Renal pelvis (tissue), 1 donor: ENCODE measurements at regions not wholly inside any gene's neighbourhood (a gene's known extent, or its start where the extent isn't known, plus 50 kb on each side); places are given as distances from the start of the nearest gene placed in this dataset.
"Not testable (repeated sequence)": the region's sequence is repeated elsewhere in the genome, so short reads cannot be mapped to it uniquely, and the experiment has no call there.

Source experiments
- DNase-seq: peaks from one replicate; pipeline ENCODE4 v3.0.0-alpha.2; 2013

- DNase-seq = no peak
These were observed 138.8 kb upstream of the ITGA6 start for GRCh38 chr2:172288603-172289002.

DNA sequence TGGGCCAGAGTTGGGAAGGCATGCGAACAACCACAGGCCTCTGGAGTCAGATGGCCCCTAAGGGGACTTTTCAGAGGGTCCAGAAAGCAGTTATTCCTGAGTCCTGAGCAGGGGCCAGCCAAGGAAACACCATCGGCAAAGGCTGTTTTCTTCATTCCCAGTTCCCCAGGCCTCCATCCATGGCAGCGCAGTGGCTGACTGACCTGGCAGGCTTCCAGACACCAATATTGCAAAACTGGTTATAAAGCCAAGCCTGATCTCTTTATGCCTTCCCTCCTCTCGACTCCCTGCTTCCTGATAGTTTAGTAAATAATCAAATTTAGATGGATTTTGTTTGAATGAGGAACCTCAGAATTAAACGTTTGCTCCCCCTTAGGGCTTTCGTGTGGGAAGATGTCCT is 133.4 kb upstream of the ITGA6 start:
- no peak for DNase-seq

DNA sequence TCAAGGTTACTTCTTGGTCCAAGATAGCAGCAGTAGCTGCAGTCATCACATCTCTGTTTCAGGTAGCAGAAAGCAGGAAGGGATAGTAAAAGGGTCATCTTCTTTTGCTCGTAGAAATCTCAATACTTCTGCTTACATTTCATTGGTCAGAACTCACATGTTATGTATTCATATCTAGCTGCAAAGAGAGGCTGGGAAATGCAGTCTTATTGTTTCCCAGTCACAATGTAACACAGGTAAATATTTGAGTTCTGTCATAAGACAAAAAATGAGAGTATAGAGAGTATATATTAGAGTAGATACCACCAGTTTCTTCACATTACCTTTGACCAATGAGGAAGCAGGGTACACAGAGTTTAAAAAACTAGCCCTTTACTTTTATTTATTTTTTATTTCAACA is 132.4 kb upstream of the ITGA6 start:
- no peak for DNase-seq

DNA sequence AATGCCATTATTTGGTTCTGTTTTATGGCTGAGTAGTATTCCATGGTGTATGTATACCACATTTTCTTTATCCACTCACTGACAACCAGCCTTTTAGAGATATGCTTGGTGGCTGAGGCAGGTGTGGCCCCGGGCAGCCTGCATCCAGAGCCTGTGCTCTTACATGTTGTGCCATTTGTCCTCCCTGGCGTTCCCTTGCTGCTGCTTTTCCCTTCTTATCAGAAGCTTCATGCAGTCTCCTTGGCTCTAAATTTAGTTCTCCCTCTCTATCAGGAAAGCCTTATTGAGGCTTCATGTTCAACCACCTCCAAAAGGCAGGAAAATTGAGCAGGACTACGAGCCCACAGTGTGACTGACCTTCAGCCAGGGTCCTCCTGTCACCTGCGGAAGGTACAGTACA is 131.7 kb upstream of the ITGA6 start:
- no peak for DNase-seq

DNA sequence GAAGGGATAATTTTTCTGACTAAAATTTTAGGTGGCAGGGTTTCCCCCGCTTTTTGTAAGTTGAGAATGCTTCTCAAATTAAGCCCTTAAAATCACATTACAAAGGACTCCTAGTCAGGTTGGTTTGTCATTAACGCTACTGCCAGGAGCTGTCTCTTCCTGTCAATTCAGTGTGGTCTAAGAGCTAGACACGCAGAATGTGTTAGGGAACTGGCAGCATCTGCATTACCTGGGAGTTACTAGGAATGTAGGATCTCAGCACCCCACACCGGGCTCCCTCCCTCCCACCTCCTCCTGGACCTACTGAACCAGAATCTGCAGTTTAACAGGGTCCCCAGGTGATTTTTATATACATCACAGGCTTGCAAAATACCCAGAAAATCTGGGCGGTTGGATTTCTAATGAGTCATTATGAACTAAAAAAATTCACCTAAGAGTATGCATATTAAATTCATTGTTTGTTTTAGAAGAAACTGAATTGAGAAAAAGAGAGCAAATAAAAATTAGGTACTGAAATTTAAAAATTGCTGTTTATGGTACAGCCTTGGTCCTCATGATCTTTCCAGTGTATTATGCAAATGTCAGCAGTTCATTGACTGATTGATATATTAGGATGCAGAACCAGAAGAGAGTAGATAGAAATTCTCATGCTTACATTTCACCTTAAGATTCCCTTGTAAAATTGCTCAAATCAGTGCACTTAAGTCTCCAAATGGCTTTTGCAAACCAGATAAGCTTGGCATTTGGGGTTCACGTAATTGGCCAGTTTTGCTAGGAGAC is 130.9 kb upstream of the ITGA6 start:
- no peak for DNase-seq

- no peak for DNase-seq
These were observed 129.9 kb upstream of the ITGA6 start for GRCh38 chr2:172297531-172297930.

DNA sequence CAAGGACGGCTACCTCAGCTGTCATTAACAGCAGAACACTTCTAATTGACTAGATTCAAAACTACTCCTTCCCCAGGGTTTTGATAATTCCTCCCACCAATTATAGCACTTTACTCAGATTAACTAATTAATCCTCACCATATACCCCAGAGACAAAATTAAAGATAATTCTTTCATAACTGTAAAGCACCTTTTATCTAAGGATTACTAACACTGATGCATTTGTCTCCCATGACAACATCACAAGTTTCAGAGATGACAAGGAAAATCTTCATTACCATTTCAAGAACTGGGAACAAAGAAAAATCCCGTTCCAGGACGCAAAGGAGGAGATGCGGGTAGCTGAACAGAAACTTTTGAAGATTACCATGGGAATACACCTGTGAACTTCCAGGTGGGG is 129.4 kb upstream of the ITGA6 start:
- DNase-seq = no peak

DNA sequence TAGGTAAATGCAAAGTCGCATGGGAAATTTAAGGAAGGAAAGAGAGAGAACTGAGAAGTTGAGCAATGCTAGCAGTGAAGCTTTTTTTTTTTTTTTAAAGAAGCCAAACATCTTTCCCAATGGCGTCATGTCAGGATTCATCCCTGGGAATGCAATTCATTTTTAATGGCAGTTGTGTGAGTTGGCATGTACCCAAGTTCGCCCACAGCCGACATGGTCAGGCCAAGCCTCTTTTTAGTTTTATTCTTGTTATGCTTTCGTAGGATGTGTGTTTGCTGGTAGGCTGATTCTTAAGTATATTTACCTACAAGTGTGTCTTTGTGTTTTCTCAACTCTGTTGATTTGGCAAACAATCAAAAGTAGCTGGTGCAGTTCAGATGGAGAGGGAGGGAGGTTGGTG is 127.6 kb upstream of the ITGA6 start:
- no peak for DNase-seq

GRCh38 chr2:172300851-172301250 is 126.5 kb upstream of the ITGA6 start:
- no peak for DNase-seq

DNA sequence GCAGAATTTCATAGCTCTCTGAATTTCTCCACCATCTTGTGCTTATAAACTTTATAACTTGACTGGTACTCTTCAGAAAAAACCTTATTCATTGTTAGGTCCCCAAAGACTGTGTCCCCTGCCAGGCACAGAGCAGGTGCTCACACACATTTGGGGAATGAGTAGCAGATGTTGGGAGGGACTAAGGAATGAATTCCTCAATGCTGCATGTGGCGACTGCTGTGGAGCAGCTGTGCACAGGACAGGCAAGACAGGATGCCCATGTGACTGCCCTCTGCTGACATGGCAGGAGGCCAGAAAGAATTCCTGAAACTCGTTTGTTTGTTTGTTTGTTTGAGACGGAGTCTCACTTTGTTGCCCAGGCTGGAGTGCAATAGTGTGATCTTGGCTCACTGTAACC is 122.3 kb upstream of the ITGA6 start:
- DNase-seq = no peak

GRCh38 chr2:172307800-172308199 is 119.6 kb upstream of the ITGA6 start:
- no peak for DNase-seq

DNA sequence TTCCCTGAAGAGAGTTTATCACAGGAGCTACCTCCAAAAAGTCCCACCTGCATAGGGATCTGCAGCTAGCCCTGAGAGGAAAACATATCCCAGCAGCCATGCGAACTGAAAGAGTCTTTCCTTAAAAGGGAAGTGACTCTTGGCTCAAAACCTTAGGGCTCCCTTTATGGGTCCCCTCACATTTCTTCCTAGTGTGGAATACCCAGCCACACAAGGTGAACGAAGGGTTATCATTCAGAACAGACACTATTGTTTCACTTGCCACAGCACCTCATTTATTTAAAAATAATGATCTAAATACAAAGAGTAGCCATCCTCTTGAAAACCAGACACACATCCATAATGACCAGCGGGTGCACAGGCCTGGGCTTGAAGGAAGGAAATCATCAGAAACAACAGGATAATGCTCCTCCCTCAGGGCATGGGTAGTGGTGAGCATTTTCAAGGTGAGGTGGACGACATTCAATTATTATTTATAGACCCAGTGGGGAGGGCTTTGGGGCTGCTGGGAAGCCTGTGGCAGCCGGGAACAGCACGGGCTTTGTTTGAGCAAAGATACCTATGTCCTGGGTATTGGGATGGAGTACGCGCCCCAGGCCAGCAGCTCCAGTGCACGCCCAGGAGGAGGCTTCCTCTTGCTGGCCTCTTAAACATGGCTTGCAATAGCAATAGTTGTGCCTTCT is 119.0 kb upstream of the ITGA6 start:
- DNase-seq = no peak

GRCh38 chr2:172311921-172312345 is 115.5 kb upstream of the ITGA6 start:
- DNase-seq = no peak

DNA sequence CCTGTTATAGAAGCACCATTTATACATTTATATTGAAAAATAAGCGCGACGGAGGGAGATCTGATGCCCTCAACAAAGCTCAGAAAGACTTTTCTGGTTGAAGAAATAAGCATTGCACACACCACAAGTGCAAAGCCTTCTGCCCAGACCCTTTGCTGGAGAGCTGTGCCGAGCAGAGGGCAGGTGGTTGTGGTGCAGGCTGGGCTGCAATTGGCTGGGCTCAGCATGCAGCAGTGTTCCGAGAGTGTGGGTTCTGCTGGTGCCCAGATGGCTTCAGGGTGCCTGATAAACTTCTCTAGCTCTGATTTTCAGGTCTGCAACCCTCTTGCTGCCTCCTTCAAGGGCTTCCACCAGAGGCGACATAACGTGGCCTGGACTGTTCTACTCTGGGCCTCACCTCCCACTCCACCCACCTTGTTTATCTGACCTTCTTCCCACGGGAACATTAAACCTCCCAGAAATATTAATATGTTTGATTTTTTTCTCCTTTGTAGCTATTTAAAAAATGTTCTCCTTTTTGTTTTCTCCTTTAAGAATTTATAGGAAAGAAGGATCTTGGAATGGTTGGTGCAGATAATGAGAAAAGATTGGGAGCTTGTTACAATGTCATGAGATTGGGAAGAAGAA is 113.6 kb upstream of the ITGA6 start:
- no peak for DNase-seq

DNA sequence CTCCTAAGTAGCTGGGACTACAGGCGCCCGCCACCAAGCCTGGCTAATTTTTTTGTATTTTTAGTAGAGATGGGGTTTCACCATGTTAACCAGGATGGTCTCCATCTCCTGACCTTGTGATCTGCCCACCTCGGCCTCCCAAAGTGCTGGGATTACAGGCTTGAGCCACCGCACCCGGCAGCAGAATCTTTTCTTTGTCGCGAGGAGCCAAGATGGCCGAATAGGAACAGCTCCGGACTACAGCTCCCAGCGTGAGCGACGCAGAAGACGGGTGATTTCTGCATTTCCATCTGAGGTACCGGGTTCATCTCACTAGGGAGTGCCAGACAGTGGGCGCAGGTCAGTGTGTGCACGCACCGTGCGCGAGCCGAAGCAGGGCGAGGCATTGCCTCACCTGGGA is 112.3 kb upstream of the ITGA6 start:
- DNase-seq = not testable (repeated sequence)

GRCh38 chr2:172322049-172322448 is 105.3 kb upstream of the ITGA6 start:
- DNase-seq = no peak

DNA sequence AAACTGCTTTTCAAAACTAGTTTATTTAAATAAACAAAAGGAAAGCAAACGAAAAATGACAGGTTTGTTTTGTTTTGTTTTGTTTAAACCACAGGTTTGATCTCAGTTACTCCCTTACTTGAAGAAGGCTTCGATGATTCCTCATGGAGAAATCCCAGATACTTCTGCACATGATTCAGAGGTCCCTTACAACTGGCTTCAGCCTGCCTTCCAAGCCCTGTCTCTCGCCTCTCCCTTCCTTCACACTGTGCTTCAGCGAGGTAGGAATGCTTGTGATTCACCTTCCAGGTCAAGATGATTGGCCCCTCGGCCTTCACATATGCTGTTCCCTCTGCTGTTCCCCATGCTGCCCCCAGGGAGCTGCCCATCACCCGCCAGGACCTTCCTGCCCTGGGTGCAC is 104.1 kb upstream of the ITGA6 start:
- DNase-seq = no peak

DNA sequence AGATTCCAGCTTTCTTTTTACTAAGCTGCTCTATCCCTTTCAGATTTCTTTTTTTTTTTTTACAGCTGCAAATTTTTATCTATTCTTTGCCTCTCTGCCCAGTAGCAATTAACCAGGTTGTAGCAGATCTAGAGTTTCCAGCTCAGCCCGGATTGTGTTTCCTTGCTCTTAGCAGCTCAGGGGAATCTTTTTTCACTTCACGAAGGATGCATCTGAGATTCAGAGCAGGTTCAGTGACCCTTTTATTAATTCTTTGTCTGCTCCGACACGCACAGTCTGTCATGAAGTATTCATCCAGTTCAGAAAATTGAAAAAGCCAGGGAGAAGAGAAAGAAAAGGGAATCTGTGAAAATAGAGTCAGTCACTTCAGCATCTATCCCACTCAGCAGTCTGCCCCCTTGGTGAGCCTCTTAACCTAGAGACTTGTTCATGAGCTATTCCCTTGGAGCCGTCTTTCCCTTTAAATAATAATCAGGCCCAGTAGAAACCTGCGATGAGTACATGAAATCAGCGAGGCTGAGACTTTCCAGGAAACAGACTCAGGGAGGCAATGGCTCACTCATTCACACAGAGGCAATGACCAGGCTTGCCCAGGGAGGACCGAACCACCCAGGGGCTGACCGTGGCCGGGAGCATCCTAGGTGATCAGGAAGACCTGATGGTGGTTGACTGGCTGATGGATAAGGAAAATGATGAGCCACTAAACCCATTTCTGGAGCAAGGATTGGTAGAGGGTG is 103.4 kb upstream of the ITGA6 start:
- no peak for DNase-seq

DNA sequence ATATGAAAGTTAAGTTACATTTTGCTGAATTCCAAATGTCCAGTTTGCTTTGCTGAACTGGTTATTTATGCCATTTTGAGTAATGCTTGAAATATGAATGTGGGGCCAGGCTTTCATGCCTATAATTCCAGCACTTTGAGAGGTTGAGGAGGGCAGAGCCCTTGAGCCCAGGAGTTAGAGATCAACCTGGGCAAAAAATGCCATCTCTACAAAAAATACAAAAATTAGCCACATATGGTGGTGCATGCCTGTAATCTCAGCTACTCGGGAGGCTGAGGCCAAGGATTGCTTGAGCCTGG is 101.2 kb upstream of the ITGA6 start:
- DNase-seq = no peak

DNA sequence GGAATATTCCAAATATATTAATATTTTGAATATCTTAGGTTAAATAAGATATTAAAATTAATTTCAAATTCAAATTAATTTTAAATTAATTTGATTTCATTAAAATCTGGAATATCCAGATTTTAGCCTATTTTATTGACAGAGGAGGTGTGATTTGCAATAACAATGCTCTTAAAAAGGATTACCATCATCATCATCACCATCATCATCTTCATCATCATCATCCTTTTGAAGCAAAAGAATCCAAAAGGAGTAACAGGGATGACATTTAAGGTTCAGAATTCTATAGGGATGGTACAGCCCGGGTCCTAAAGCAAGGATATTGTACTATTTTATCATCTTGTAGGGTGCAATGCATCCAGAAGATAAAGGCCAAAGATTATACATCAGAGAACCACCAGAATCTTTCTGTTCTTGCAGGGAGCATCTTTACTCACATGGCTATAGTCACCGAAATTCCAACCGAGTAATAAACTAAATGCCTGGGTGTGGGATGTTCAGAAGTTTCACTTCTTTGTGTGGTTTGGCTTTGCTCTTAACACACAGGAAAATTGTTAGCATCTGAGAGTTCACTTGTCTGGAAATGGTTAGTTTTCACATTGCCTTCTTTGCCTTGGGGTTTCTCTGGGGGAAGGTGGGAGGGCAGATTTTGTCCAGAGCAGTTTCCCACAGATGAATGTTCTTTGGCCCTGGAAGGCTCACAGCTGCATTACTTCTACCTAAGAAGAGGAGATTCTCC is 99.1 kb upstream of the ITGA6 start:
- no peak for DNase-seq

DNA sequence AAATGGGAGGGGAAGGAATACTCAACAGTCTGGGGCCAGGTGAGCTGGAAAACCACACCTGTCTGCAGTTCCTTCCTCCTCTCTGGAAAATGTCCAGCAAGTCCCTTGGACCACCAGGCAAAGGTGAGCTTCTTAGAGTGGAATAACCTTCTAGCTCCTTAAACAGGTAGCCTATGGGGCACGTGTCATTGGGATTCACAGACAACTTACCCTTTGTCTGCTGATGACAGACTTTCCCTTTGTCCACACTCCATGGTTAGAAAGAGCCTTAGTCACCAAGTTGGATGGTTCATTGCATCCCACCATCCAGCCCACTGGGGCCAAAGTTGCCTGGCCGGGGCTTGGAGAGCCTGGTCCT is 98.0 kb upstream of the ITGA6 start:
- no peak for DNase-seq
